TTC549 (cell line): ENCODE measurements at regions not wholly inside any gene's neighbourhood (a gene's known extent, or its start where the extent isn't known, plus 50 kb on each side); places are given as distances from the start of the nearest gene placed in this dataset.
A peak's percentile ranks its signal among the peaks of the same experiment; 100 is the strongest.

Experiments used
- FAIRE-seq: peaks from 2 replicates; lab custom pipeline; 2012; peaks lifted over from hg19 to GRCh38; lab: Jason Lieb, UNC

- FAIRE-seq = no peak
Measured at GRCh38 chr7:25314731-25315267, 86.5 kb upstream of the NPVF start.

GRCh38 chr7:25316366-25316765 is 88.1 kb upstream of the NPVF start:
- FAIRE-seq = no peak

GRCh38 chr7:25318047-25318446 is 89.8 kb upstream of the NPVF start:
- no peak for FAIRE-seq

GRCh38 chr7:25319707-25320106 is 91.4 kb upstream of the NPVF start:
- no peak for FAIRE-seq

- FAIRE-seq = no peak
Measured at GRCh38 chr7:25320791-25321190, 92.5 kb upstream of the NPVF start.

- no peak for FAIRE-seq
Measured at GRCh38 chr7:25321424-25321823, 93.1 kb upstream of the NPVF start.

GRCh38 chr7:25322473-25322872 is 94.2 kb upstream of the NPVF start:
- FAIRE-seq = no peak

- no peak for FAIRE-seq
Measured at GRCh38 chr7:25325186-25325757, 97.0 kb upstream of the NPVF start.

GRCh38 chr7:25326501-25327156 is 98.3 kb upstream of the NPVF start:
- no peak for FAIRE-seq

GRCh38 chr7:25329815-25330214 is 101.5 kb upstream of the NPVF start:
- FAIRE-seq = no peak

- no peak for FAIRE-seq
Measured at GRCh38 chr7:25333296-25333928, 105.1 kb upstream of the NPVF start.

GRCh38 chr7:25347360-25348066 is 119.2 kb upstream of the NPVF start:
- no peak for FAIRE-seq

- FAIRE-seq = no peak
Measured at GRCh38 chr7:25348104-25348503, 119.8 kb upstream of the NPVF start.

GRCh38 chr7:25349283-25350017 is 121.2 kb upstream of the NPVF start:
- no peak for FAIRE-seq

- no peak for FAIRE-seq
Measured at GRCh38 chr7:25350041-25350440, 121.8 kb upstream of the NPVF start.

GRCh38 chr7:25351761-25352160 is 123.5 kb upstream of the NPVF start:
- no peak for FAIRE-seq

GRCh38 chr7:25353196-25353595 is 124.9 kb upstream of the NPVF start:
- no peak for FAIRE-seq

GRCh38 chr7:25353732-25354131 is 125.4 kb upstream of the NPVF start:
- no peak for FAIRE-seq

- FAIRE-seq = no peak
Measured at GRCh38 chr7:25356534-25357151, 128.4 kb upstream of the NPVF start.

GRCh38 chr7:25358926-25359325 is 130.6 kb upstream of the NPVF start:
- peak; percentile 88 for FAIRE-seq

- FAIRE-seq = peak; percentile 90
Measured at GRCh38 chr7:25359471-25360059, 131.3 kb upstream of the NPVF start.
